Peyer's patch (tissue), 4 donors: ENCODE measurements at regions not wholly inside any gene's neighbourhood (a gene's known extent, or its start where the extent isn't known, plus 50 kb on each side); places are given as distances from the start of the nearest gene placed in this dataset.

ENCODE experiments used
- POLR2A ChIP-seq, 2 donors: fragments of 450-650 bp; IDR thresholded peaks; one replicate each; pipeline ENCODE4 v1.5.1; 2017; ENCODE audit warnings: antibody characterized with exemption in 2 of 2, mild to moderate bottlenecking in 2 of 2, moderate library complexity in 2 of 2
- TF ChIP-seq, protein P1 (sequence below), 6 experiments: fragments of 450-650 bp in 4 of 6; fragments of 200-600 bp in 2 of 6; sonication (generic) in 1 of 6; IDR thresholded peaks; one replicate each; pipeline ENCODE4 v1.5.1; 2017 to 2019; ENCODE audit warnings: antibody characterized with exemption in 6 of 6, mild to moderate bottlenecking in 3 of 6, moderate library complexity in 1 of 6

GRCh38 chr19:29056535-29056934 is 156.4 kb downstream of the UQCRFS1 start:
- TF ChIP-seq, protein P1, sequence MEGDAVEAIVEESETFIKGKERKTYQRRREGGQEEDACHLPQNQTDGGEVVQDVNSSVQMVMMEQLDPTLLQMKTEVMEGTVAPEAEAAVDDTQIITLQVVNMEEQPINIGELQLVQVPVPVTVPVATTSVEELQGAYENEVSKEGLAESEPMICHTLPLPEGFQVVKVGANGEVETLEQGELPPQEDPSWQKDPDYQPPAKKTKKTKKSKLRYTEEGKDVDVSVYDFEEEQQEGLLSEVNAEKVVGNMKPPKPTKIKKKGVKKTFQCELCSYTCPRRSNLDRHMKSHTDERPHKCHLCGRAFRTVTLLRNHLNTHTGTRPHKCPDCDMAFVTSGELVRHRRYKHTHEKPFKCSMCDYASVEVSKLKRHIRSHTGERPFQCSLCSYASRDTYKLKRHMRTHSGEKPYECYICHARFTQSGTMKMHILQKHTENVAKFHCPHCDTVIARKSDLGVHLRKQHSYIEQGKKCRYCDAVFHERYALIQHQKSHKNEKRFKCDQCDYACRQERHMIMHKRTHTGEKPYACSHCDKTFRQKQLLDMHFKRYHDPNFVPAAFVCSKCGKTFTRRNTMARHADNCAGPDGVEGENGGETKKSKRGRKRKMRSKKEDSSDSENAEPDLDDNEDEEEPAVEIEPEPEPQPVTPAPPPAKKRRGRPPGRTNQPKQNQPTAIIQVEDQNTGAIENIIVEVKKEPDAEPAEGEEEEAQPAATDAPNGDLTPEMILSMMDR (IDR thresholded peaks at IDR 0.05), result no peak
- no peak for TF ChIP-seq POLR2A (IDR thresholded peaks at IDR 0.05)
